ENCODE measurements at regions not wholly inside any gene's neighbourhood (a gene's known extent, or its start where the extent isn't known, plus 50 kb on each side); places are given as distances from the start of the nearest gene placed in this dataset.

DNA sequence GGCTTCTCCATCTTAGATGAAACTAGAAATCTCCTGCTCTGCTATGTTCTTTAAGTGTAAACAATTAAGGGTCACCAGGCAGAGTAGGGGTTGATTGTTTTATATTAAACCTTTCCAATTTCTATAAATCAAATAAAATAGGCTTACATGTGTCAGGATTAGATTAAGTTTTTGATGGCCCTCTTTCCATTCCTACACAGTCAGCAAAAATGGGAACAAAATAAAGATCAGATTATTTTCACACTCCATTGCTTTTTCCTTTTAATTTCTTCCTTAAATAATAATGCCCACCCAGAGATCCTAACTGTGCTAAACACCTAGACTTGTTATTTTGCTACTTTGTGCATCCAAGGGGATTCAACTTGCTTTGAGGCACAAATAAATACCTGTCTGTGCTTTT lies 381.4 kb upstream of the MAGEB16 start:
- TF ChIP-seq FOXJ3 (CRISPR knock-in tag; IDR thresholded peaks at IDR 0.05; ENCODE audit: borderline replicate concordance) (no peak), CTCF (IDR thresholded peaks at IDR 0.05) (no peak), MXD4 (CRISPR knock-in tag; IDR thresholded peaks at IDR 0.05; ENCODE audit: borderline replicate concordance) (no peak), ZNF263 (CRISPR knock-in tag; IDR thresholded peaks at IDR 0.05; ENCODE audit: low read depth) (no peak), NFYB (CRISPR knock-in tag; conservative IDR thresholded peaks at IDR 0.05; ENCODE audit: low read depth) (no peak), ZNF671 (CRISPR knock-in tag; IDR thresholded peaks at IDR 0.05) (no peak), ATF2 (CRISPR knock-in tag; IDR thresholded peaks at IDR 0.05; ENCODE audit: borderline replicate concordance, low read depth) (no peak)
